Osteoblast (primary cell): ENCODE measurements at regions not wholly inside any gene's neighbourhood (a gene's known extent, or its start where the extent isn't known, plus 50 kb on each side); places are given as distances from the start of the nearest gene placed in this dataset.

ENCODE experiments used
- DNase-seq: peaks from one replicate; pipeline ENCODE4 v3.0.0; 2011; ENCODE audit warnings: low spot score, mixed read lengths; ENCODE audit not compliant: insufficient read length; ENCODE audit errors: missing footprints
- H2AFZ ChIP-seq: 2 replicates; pipeline ENCODE4 v1.6.0; 2011; ENCODE audit warnings: mild to moderate bottlenecking, low read length
- H3K27ac ChIP-seq: 2 replicates; pipeline ENCODE4 v1.5.1; 2011; ENCODE audit warnings: mild to moderate bottlenecking, low read depth, low read length, moderate library complexity
- H3K27me3 ChIP-seq: 2 replicates; pipeline ENCODE4 v1.6.0; 2012; ENCODE audit warnings: mild to moderate bottlenecking, control low read depth, inconsistent platforms, low read length, moderate library complexity; ENCODE audit not compliant: insufficient read depth
- H3K36me3 ChIP-seq: 2 replicates; pipeline ENCODE4 v1.5.1; 2011; ENCODE audit warnings: mild to moderate bottlenecking, low read length, control low read depth, moderate library complexity; ENCODE audit not compliant: insufficient read depth
- H3K4me1 ChIP-seq: 2 replicates; pipeline ENCODE4 v1.5.1; 2011; ENCODE audit warnings: mild to moderate bottlenecking, low read length, control low read depth, moderate library complexity; ENCODE audit not compliant: insufficient read depth
- H3K4me2 ChIP-seq: 2 replicates; pipeline ENCODE4 v1.6.0; 2011; ENCODE audit warnings: mild to moderate bottlenecking, low read length; ENCODE audit not compliant: insufficient read depth
- H3K4me3 ChIP-seq: fragments of 200-600 bp; sonication (generic); 3 replicates; pipeline ENCODE4 v1.5.1; 2012; ENCODE audit warnings: mild to moderate bottlenecking, low read length, inconsistent platforms; ENCODE audit not compliant: insufficient read depth
- H3K79me2 ChIP-seq: 2 replicates; pipeline ENCODE4 v1.6.0; 2012; ENCODE audit warnings: mild to moderate bottlenecking, low read length, control low read depth, inconsistent platforms; ENCODE audit not compliant: insufficient read depth
- H3K9me3 ChIP-seq: 2 replicates; pipeline ENCODE4 v1.5.1; 2011; ENCODE audit warnings: low read depth, low read length, control low read depth
- H4K20me1 ChIP-seq: 2 replicates; pipeline ENCODE4 v1.6.0; 2012; ENCODE audit warnings: mild to moderate bottlenecking, low read length, control low read depth; ENCODE audit not compliant: insufficient read depth
- TF ChIP-seq, protein P1 (sequence below): IDR thresholded peaks from 2 replicates; pipeline ENCODE4 v1.5.1; 2011; ENCODE audit warnings: mild to moderate bottlenecking, low read depth, low read length, moderate library complexity; ENCODE audit errors: extremely low read depth

- Histone ChIP-seq H3K4me1 (no peaks in the 10 kb centered on the region), H3K27ac (no peak overlapping the region), H3K4me2 (no peak overlapping the region), H3K4me3 (no peak overlapping the region), H3K79me2 (no peaks in the 10 kb centered on the region), H4K20me1 (no peaks in the 10 kb centered on the region), H3K27me3 (no peaks in the 10 kb centered on the region), H3K36me3 (no peaks in the 10 kb centered on the region), H3K9me3 (peaks cover 1% of the 10 kb centered on the region), H2AFZ (no peak overlapping the region)
- TF ChIP-seq, protein P1, sequence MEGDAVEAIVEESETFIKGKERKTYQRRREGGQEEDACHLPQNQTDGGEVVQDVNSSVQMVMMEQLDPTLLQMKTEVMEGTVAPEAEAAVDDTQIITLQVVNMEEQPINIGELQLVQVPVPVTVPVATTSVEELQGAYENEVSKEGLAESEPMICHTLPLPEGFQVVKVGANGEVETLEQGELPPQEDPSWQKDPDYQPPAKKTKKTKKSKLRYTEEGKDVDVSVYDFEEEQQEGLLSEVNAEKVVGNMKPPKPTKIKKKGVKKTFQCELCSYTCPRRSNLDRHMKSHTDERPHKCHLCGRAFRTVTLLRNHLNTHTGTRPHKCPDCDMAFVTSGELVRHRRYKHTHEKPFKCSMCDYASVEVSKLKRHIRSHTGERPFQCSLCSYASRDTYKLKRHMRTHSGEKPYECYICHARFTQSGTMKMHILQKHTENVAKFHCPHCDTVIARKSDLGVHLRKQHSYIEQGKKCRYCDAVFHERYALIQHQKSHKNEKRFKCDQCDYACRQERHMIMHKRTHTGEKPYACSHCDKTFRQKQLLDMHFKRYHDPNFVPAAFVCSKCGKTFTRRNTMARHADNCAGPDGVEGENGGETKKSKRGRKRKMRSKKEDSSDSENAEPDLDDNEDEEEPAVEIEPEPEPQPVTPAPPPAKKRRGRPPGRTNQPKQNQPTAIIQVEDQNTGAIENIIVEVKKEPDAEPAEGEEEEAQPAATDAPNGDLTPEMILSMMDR, result no peak
- DNase-seq, result no peak
Observed at GRCh38 chr14:44436458-44436857, 70.6 kb downstream of the FSCB start.

DNA sequence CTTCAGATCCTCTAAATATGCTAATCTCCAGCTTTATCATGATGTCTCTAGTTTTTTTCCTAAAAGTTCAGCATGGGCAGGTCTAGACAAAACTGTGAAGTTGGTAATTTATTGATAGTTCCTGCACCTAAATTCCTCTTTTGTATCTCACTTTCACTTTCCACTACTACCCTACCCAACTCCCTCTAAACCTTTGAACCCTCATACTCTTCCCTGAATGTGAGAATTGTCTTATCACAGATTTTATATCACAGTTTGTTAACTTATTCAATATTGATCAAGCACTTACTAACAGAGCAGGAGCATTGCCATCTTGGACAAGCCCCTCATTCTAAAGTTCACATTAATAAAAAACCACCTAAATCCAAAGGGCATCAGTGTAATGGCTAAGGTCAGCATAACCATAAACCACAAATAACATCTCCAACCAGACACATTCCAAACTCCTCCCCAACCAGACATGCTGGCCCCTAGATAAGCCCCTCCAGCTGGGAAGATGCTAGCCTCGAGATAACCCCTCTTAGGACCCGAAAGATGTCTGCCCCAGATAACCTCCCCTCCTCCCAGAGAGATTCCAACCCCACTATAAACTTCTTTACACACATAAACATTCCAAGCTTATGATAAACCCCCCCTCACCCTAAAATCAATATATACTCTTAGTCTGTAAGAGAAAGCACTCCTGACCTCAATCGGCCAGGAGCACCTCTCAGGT lies 78.7 kb downstream of the FSCB start:
- no peak for DNase-seq
- no peak overlapping the region for H2AFZ ChIP-seq

DNA sequence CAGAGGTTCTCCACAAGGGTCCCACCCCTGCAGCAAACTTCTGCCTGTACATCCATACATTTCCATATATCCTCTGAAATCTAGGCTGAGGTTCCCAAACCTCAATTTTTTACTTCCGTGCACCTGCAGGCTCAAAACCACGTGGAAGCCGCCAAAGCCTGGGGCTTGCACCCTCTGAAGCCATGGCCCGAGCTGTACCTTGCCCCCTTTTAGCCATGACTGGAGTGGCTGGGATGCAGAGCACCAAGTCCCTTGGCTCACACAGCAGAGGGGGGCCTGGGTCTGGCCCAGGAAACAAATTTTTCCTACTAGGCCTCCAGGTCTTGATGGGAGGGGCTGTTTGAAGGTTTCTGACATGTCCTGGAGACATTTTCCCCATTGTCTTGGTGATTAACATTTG lies 84.4 kb downstream of the FSCB start:
- TF ChIP-seq, protein P1, result no peak
- H3K4me2 ChIP-seq, result no peak overlapping the region
- no peak overlapping the region for H2AFZ ChIP-seq
- no peak overlapping the region for H3K27ac ChIP-seq
- H4K20me1 ChIP-seq, result no peaks in the 10 kb centered on the region
- no peak overlapping the region for H3K4me3 ChIP-seq
- no peaks in the 10 kb centered on the region for H3K4me1 ChIP-seq
- no peaks in the 10 kb centered on the region for H3K27me3 ChIP-seq
- H3K9me3 ChIP-seq, result no peaks in the 10 kb centered on the region
- no peaks in the 10 kb centered on the region for H3K36me3 ChIP-seq
- no peaks in the 10 kb centered on the region for H3K79me2 ChIP-seq
- no peak for DNase-seq

More for the DNA sequence above, 78.7 kb downstream of the FSCB start:
- Histone ChIP-seq H3K27ac (no peak overlapping the region), H3K4me3 (no peak overlapping the region), H3K27me3 (no peaks in the 10 kb centered on the region), H3K4me1 (no peaks in the 10 kb centered on the region), H3K4me2 (no peak overlapping the region), H3K9me3 (no peaks in the 10 kb centered on the region), H4K20me1 (no peaks in the 10 kb centered on the region), H3K36me3 (no peaks in the 10 kb centered on the region), H3K79me2 (no peaks in the 10 kb centered on the region)
- TF ChIP-seq, protein P1, result no peak

GRCh38 chr14:44420226-44420625 lies 86.9 kb downstream of the FSCB start:
- Histone ChIP-seq H3K79me2 (no peaks in the 10 kb centered on the region), H3K9me3 (no peaks in the 10 kb centered on the region), H3K4me2 (no peak overlapping the region), H3K4me1 (no peaks in the 10 kb centered on the region), H4K20me1 (no peaks in the 10 kb centered on the region), H3K36me3 (no peaks in the 10 kb centered on the region), H3K27me3 (no peaks in the 10 kb centered on the region), H3K27ac (no peak overlapping the region), H2AFZ (no peak overlapping the region), H3K4me3 (no peak overlapping the region)
- DNase-seq, result no peak
- TF ChIP-seq, protein P1, result no peak
